Epithelial cell of proximal tubule (primary cell): ENCODE measurements at regions not wholly inside any gene's neighbourhood (a gene's known extent, or its start where the extent isn't known, plus 50 kb on each side); places are given as distances from the start of the nearest gene placed in this dataset.
A peak's percentile ranks its signal among the peaks of the same experiment; 100 is the strongest.

ENCODE experiments used
- DNase-seq: peaks from one replicate; pipeline ENCODE4 v3.0.0-alpha.2; 2011; ENCODE audit warnings: low read depth
- H3K4me3 ChIP-seq: 2 replicates; pipeline ENCODE4 v1.5.1; 2011; ENCODE audit warnings: low read depth, mild to moderate bottlenecking, low read length
- TF ChIP-seq, protein P1 (sequence below): conservative IDR thresholded peaks from 2 replicates; pipeline ENCODE4 v1.5.1; 2012; ENCODE audit warnings: low read depth, mild to moderate bottlenecking, low read length

DNA sequence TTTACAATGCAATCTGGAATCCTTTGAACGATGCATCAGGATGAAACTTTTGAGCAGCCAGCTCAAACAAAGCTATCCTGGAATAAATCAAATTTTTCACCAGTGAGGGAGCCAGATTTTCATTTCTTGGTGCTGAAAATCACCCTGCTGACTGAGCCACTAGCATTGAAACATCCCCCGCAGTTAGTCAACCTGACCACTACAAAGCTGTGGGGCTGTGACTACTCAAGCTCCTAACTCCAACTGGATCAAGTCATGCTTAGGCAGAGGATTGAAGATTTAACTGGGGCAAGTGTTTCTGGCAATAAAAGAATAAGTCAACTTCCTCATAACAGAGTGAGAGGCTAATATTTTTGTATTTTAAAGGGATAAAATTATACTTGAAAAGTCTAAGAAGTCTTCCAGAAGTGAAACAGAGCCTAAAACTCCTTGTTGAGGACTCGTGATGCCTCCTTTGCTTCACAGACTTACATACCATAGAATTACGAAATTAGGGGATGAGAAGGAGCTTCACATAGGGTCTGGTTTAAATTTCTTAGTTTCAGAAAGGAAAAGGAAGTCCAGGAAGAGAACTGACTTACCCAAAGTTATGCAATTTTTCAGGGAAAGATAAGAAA is 177.8 kb downstream of the SERPINI1 start:
- no peak for DNase-seq
- TF ChIP-seq, protein P1, sequence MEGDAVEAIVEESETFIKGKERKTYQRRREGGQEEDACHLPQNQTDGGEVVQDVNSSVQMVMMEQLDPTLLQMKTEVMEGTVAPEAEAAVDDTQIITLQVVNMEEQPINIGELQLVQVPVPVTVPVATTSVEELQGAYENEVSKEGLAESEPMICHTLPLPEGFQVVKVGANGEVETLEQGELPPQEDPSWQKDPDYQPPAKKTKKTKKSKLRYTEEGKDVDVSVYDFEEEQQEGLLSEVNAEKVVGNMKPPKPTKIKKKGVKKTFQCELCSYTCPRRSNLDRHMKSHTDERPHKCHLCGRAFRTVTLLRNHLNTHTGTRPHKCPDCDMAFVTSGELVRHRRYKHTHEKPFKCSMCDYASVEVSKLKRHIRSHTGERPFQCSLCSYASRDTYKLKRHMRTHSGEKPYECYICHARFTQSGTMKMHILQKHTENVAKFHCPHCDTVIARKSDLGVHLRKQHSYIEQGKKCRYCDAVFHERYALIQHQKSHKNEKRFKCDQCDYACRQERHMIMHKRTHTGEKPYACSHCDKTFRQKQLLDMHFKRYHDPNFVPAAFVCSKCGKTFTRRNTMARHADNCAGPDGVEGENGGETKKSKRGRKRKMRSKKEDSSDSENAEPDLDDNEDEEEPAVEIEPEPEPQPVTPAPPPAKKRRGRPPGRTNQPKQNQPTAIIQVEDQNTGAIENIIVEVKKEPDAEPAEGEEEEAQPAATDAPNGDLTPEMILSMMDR: peak; percentile 24
- H3K4me3 ChIP-seq: no peak overlapping the region

DNA sequence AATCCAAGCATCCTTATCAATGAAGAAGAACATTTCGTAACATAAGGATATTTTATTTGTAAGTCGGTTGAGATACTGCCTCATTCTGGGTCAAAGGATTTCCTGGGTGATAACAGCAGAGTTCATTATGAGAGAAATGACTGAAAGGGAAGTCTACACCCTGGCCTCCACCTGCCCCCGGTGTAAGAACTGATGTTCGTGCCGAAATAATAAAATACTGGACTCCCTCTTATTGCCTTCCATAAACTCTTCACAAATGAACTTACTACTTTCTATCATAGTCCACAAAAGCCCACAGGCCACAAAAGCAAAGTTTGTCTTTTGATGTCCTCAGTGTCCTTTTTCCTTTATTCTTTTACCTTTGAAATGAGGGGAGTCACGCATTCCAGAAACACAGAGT is 174.4 kb downstream of the SERPINI1 start:
- TF ChIP-seq, protein P1: no peak
- H3K4me3 ChIP-seq: no peak overlapping the region
- no peak for DNase-seq

DNA sequence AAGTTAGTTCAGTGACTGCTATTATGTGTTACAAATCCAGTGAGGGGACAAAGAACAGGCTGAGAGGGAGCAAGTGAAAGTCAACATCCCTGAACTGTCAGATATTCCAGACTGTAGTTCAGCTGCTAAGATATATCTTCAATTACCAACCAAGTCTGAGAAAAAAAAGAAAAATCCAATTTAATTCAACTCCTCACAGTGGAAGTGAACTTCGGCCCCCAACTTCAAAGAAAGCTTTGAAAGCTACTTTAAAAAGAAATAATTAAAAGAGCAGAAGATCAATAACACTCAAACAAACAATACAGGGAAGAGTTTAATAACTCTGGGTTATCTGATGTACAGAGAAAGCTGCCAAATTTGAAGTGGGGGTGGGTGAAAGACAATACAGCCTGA is 174.0 kb downstream of the SERPINI1 start:
- no peak for DNase-seq
- H3K4me3 ChIP-seq: no peak overlapping the region
- TF ChIP-seq, protein P1: no peak

DNA sequence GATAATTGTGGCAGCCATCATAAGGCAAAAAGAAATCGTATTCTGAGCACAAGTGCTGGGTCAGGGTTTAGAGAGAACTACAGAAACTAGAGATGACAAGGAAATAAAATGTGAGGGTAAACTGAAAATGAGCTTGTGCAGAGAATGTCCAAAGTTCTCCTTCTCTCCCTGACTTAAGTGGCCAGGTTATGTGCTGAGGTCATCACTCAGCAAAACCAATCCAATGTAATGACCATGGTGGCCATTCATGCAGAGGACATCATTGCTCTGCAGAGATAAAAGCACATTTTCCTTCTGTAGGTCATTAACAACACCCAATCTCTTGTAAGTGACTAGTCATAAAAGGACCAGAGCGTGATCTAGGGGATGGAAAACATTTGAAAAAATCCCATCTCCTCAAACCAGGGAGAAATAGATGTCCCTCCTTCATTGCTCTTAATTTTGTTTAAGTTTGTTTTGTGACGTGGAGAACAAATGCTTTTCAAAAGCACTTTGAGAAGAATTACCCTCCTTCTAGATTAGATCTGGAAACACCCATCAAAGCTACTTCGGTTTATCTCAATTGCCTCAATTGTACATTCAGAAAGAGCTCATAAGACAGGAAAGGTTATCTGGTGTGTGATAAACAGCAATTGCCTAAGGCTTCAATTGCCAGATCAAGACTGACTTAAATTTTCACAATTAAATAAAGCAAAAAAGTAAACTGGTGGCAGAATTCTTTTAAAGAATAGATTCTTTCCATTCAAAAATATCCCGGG is 173.4 kb downstream of the SERPINI1 start:
- TF ChIP-seq, protein P1: no peak

DNA sequence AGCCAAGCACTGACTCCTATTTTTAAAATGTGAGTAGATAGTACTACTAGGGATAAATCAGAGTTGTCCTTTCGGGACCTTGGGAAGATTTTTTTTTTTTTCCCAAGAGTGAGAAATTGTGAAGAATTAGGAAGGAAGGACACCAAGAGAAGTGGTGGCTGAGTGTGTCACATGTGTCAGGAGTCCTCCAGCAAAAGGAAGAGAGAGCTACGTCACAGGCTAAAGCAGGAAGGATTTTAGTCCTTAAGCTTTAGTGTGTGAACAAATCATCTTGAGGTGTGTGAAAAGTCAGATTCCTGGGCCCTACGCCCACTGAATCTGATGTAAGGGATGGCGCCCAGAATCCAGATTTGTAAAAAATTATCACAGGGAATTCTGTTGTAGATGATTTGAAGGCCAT is 172.7 kb downstream of the SERPINI1 start:
- TF ChIP-seq, protein P1: no peak
- no peak for DNase-seq
- H3K4me3 ChIP-seq: no peak overlapping the region

More for the DNA sequence above, 173.4 kb downstream of the SERPINI1 start:
- H3K4me3 ChIP-seq: no peak overlapping the region
- no peak for DNase-seq

DNA sequence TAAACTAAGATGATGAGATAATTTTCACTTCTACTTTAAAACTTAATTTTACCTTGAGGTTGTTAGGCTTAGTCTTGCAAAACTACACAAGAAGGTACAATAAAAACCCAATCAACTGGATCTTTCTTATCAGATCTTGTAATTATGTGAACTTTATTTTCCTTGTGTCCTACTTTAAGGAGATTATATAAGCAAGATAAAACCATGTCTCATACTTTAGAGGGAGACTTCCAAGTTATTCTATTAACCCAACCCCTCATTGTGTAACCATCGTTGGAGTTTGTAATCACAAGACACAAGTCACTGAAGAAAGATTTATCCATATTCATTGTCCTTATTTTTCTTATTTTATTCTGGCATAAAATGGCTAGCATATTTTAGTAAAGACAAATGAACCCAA is 165.6 kb downstream of the SERPINI1 start:
- no peak overlapping the region for H3K4me3 ChIP-seq
- TF ChIP-seq, protein P1: no peak
- no peak for DNase-seq

DNA sequence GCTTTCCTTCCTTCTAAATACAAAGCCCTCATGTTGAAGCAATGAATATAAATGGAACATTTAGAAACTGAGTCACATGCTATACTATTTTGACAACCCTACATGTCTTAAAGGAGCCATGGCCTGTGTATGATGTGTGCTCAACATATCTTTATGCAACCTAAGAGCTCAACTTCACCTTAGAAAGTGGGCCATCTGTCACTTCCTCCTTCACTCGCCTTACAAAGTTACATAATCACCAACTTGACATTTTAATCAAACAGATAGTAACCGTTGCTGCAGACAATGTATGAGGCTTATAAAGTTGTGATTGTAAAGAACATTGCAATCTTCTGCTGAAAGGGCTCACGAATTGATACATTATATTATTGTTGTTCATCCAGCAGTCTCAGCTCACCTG is 163.6 kb downstream of the SERPINI1 start:
- TF ChIP-seq, protein P1: no peak
- H3K4me3 ChIP-seq: no peak overlapping the region
- no peak for DNase-seq
